Dedifferentiated amniotic fluid mesenchymal stem cell (primary cell): ENCODE measurements at regions not wholly inside any gene's neighbourhood (a gene's known extent, or its start where the extent isn't known, plus 50 kb on each side); places are given as distances from the start of the nearest gene placed in this dataset.

ENCODE experiments used
- DNase-seq: peaks from one replicate; pipeline ENCODE4 v3.0.0-alpha.2; 2016; ENCODE audit errors: extremely low spot score

DNA sequence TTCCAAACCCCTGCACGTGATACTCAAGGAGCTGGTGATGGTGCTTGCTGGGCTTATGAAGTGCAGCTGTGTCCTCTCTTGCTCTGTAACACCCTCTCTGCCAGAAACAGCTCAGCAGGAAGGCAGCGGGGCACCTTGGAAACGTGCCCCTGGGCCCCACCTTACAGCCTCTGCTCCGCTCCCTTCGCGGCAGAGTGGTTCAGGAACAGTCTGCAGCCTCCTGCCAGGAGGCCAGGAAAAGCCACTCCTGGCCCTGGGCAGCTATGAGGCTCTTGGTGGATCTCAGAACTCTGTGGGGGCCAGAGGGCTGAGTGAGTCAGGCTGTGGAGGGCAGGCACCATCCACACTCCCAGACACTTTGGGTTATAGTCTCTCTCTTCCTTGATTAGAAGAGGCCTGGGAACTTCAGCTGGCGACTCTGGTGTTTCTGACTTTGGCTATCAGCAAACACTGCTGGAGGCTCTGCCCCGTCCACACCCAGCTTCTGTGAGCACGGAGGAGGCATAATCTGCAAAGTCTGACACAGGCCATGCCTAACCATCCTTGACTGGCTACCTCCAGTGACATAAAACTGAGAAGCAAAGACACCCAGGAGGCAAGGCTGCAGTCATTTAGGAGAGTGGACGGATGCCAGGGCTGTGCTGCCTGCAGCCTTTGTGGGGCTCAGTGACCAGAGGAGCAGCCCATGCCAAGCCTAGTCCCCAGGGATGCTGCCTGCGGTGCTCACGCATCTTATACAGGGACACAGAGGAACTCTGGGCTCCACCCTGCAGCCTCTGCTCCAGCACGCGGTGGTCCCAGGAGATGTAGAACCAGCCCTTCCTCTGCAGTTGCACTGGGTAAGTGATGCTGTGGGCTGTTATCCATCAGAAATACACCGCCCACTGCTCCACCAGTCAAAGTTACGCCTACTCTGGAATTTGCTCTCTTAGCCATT is 65.3 kb downstream of the METRNL start:
- DNase-seq, result no peak

DNA sequence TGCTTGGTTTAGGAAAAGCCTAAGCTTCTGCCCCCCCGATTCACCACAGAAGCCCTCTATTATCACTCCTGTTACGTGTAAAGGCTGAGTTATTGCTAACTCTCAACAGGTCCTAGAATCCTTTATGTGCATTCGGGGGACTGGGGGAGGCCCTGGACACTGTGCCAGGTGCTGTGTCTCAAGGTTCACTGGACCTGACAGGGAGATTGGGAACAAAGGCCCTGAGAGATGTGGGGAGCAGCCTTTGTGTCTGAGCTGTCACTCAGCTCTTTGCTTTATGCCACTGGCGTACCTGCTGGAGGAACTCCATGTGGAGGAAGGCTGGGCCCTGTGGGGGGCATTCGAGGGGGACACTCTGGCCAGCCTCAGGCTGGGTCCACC is 65.9 kb downstream of the METRNL start:
- DNase-seq, result no peak

DNA sequence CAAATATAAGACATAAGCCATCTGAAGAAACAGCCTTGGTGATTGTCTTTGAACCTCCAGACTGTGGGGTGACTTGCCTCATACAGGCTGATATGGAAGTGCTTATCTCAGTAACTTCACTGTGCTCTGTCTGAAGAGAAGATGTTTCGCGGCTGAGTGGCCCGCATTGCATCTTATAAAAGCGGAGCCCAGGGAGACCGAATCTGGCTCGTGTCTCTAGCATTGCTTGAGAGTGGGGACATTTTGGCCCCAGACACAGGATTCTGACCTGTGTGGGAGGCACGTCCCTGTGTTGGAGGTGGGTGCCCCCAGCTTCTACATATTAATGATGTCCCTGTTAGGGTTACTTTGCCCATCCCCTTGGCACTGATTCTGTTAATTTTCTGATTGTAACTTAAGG is 66.4 kb downstream of the METRNL start:
- no peak for DNase-seq

DNA sequence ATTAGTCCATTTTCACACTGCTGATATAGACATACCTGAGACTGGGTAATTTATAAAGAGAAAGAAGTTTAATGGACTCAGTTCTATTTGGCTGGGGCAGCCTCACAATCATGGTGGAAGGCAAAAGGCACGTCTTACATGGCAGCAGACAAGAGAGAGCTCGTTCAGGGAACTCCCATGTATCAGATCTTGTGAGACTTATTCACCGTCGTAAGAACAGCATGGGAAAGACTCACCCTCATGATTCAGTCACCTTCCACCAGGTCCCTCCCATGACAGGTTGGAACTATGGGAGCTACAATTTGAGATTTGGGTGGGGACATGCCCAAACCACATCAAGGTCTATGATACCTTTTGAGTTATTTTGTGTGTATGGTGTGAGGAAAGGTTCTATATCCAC is 66.9 kb downstream of the METRNL start:
- no peak for DNase-seq

DNA sequence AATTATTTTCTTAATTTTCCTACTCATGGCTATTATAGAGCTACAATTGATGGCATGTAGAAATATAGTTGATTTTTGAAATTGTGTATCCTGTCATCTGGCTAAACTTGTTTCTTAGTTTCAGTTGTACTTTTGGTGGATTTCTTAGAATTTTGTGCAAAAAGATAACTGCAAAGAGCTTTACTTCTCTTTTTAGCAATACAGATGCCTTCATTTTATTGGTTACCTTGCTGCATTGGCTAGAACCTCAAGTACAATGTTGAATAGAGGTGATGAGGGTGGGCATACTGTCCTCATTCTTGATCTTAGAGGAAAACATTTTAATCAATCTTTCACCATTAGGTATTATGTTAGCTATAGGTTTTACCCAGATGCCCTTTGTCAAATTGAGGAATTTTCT is 67.9 kb downstream of the METRNL start:
- no peak for DNase-seq

DNA sequence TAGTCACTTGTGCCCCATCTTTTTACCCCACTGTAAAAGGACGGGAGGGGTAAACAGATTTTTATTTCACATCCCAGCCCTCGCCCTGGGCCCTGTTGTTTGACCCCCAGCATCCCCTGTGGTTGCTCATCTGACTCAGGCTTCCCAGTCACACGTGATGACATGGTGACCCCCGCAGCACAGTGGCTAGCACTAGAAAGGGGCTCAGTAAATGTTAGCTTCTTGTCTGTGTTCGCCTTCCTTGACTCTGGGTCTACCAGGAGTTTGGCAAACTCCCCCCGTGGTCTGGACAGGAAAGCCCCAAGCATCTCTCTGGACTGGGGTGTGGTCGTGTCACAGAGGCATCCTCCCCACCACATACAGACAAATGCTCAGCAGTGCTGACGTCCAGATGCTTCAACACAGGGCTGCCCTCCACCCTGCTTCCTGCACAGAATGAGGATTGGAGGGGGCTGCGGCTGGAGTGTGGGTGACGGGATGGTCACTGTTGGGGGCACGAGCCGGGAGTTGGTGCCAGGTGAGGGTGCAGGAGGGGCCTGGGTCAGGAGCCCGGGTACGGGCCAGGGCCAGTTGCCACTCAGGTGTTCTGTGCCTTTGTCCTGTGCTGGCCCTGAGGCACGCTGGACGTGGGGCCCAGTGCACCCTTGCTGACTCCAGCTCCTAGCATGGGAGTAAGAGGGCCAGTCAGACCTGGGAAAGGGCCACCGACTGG is 69.1 kb downstream of the METRNL start:
- no peak for DNase-seq

DNA sequence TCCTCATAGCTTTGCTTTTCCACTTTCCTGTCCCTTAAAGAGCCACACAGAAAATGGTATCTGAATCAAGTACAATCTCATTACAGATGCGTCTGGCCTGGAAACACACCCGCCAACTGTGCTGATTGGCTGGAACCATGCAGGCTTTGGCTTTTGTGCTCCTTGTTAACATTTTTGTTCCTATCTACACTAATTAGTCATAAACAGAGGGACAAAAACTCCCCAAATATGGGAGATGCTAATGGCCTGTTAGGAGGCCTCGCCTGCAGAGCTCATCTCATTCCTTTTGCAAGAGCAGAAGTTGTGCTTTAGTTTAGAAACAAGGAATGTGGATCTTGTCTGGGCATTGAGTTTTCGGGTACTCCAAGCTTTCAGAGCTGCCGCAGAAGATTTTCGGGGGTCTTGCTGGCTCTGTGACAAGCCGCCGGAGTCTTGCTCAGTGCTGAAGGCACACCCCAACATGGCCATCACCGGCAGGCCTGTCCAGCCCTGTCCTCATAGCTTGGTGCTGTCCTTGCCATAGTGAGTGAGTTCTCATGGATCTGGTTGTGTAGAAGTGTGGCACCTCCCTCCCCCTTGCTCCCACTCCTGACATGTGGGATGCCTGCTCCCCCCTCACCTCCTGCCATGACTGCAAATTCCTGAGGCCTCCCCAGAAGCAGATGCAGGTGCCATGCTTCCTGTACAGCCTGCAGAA is 69.8 kb downstream of the METRNL start:
- DNase-seq, result no peak

DNA sequence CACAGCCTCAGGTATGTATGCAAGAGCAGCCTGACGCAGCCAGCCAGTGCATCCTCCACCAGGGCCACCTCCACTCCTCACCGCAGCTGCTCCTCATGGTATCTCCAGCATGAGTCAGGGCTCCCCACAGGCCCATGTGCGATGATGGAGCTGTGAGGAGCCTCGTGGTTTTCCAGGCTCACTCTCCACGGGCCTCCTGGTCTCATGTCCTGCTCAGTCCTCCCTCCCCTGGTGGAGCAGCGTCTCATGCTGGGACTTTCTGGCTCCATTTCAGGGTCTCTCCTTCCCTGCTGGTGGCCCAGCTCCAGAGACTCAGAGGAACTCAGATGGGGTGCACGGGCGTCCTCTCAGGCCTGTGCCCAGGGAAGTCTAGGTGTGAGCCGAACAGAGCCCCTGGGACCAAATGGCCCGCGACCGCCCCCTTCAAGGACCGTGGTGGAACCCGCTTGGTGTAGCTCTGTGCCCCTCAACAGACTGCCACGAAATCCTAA is 70.4 kb downstream of the METRNL start:
- no peak for DNase-seq

DNA sequence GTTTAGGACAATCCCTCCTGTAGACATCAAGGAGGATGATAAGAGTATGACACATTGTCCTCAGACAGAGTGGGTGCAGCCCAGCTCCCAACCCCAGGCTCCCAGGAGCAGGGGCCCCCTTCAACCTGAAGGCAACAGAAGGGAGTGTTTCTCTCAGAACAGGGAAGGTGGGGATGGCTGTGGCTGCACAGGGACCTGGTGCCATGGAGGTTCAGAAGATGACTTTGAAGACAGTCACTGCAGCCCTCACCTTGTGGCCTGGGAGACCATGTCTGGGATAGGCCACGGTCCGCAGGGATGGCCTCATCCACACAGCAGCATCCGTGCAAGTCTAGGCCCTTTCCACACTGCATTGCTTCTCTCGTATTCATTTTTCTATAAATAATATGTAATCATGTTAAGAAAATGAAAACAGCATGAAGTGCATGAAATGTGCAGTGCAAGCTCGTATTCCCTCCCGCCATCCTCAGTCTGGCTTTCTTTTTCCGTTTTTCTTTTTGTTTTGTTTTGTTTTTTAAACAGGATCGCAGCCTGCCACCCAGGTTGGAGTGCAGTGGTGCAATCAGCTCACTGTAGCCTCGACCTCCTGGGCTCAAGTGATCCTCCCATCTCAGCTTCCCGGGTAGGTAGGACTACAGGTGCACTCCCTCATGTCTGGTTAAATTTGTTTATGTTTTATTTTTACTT is 71.1 kb downstream of the METRNL start:
- no peak for DNase-seq

DNA sequence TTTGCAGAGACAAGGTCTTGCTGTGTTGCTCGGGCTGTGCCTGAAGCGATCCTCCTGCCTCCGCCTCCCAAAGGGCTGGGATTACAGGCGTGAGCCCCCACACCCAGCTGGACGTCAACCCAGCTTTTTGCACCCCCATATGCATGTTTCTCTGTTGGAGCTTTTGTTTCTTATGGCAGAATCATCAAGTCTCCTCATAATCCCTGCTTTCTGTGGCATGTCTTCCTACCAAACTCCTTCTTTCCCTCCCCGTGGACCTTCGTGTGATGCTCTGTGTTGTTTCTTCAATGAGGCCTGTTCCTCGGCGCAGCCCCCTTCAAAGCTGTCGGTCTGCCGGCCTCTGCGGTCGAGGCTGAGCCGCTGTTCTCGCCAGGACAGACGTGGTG is 71.6 kb downstream of the METRNL start:
- no peak for DNase-seq

DNA sequence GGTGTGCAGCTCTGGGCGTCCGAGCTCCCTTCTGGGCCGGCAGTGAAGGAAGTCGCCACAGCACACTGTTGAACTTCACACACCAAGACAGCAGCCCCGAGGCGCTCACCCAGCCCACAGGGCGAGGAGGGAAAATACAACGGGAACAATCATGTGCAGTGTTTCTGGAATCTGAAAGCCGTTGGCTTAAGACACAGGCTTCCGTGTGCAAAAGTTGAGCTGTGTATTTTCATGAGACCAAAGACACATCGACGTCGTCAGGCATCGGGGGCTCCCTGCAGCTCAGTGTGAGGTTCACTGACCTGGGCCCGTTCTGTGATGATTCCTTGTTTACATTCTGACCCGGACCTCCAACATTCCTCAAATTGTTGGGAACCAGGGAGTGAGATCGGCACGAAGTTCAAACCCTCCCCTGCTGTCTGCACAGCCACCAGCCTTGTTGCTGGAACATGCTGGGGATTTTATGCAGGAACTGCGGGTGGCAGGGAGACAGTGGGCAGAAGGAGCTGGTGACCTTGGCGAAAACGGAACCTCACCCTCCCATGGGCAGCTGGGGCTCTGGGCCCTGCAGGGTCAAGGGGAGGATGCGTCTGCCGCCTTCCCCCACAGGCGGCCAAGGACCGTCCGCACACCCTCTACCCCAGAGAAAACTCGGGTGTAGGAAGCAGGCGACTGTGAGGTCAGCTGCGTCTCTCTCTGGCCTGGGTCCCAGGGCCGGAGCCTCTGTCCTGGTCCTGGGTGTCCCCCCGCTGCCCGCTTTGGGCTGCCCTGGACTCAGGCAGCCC is 72.2 kb downstream of the METRNL start:
- DNase-seq, result no peak

DNA sequence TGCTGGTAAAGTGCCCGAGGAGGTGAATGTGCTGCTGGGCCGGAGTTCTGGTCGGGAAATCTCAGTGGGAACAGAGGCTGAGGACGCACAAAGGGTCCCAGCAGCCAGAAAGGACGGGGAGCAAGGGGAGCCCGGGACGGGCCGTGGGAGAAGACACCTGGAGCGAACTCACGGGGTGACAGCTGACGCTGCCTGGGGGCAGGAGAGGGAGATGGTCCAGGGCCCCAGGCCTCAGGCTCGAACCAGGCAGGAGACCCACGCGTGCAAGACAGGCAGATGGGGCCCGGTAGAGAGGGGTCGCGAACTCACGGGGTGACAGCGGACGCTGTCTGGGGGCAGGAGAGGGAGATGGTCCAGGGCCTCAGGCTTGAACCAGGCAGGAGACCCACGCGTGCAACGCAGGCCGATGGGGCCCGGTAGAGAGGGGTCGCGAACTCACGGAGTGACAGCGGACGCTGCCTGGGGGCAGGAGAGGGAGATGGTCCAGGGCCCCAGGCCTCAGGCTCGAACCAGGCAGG is 72.9 kb downstream of the METRNL start:
- DNase-seq, result no peak

DNA sequence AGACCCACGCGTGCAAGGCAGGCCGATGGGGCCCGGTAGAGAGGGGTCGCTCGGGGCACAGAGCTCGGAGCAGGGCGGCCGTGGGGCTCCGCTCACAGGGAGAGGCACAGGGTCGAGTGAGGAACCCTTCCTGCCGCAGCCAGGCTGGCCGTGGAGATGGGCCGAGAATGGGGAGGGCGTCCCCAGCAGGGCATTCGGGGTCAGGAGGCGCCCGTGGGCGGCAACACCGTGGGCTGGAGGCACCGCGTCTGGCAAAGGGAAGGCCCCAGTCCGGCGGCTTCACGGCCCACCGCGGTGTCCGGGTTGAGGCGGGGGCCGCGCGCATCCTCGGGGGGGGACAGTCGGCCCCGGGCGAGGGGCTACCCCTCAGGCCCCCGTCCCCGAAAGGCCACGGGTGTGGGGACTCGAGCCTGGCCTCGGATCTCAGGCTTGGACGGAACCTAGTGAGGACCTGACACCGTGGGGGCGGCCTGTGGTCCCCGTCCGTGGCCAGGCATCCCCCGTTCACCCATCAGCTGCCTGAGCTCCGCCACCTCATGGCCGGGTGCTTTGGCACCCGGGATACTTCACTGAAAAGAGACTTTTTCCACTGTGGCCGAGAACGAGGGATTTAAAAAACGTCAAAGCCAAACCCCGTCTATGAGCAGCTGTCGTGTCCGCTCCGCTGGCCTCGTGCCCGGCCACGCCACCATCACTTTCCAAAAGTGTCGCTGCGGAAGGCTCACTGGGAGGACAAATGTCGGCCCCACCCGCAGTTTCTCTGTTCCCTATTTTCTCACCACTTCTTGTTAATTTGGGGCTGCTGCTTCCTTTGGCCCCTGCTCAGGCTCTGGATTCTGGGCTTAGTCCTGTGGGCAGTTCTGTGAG is 73.6 kb downstream of the METRNL start:
- DNase-seq, result no peak

DNA sequence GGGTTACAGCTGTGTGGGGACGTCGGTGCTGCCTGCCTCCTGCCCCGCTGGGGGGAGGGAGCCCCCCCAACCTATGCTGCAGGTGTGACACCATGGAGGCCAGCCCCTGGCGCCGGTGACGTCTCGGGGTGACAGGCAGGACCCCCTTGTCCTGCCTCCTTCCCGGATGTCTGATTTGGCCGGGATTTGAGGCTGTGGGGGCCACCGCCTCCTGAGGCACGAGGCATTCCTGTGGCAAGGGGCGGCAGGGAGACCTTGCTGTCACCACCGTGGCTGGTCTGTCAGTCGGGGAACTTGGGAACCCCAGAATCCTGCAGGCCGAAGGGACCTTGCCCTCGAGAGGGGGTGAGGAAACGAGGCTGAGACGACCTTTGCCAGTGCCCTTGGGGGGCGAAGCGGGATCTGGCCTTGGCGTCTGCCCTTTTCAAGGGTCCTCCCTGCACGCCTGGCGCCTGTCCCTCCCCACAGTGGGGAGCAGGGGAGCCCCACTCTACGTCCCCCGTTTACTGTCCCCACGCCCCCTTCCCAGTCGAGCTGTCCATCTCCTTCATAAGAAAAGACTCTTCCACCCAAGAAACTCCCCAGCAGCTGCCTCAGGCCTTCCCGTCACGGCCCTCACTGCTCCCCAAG is 74.4 kb downstream of the METRNL start:
- no peak for DNase-seq

DNA sequence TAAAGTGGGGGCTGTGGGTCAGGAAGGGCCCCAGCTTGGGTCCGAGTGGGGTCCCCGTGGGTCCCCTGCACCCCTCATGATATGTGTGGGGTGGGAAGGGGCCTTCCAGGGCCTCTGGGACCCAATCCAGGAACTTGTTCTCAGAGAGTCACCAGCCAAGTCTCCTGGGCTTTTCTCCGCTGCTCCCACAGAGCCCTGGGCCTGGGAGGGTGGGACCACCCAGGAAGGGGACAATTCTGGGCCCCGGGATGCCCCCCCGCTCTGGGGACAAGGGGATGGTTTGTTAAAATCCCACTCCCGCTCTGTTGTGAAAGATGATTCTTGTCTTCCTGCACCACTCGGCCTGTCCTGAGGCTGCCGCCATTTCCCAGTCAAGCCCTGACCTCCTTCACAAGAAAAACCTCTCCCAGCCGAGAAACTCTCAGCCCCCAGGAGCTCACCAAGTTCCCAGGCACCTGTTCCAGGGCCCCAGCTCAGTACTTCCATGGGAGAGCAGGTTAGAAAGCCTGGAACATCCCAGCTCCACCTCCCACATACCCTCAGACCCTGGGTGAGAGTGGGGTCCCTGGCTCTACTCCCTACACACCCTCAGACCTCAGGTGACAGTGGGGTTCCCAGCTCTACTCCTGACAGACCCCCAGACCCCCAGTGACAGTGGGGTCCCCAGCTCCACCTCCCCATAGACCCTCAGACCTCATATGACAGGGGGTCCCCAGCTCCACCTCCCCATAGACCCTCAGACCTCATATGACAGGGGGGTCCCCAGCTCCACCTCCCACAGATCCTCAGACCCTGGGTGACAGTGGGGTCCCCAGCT is 75.1 kb downstream of the METRNL start:
- DNase-seq, result no peak

DNA sequence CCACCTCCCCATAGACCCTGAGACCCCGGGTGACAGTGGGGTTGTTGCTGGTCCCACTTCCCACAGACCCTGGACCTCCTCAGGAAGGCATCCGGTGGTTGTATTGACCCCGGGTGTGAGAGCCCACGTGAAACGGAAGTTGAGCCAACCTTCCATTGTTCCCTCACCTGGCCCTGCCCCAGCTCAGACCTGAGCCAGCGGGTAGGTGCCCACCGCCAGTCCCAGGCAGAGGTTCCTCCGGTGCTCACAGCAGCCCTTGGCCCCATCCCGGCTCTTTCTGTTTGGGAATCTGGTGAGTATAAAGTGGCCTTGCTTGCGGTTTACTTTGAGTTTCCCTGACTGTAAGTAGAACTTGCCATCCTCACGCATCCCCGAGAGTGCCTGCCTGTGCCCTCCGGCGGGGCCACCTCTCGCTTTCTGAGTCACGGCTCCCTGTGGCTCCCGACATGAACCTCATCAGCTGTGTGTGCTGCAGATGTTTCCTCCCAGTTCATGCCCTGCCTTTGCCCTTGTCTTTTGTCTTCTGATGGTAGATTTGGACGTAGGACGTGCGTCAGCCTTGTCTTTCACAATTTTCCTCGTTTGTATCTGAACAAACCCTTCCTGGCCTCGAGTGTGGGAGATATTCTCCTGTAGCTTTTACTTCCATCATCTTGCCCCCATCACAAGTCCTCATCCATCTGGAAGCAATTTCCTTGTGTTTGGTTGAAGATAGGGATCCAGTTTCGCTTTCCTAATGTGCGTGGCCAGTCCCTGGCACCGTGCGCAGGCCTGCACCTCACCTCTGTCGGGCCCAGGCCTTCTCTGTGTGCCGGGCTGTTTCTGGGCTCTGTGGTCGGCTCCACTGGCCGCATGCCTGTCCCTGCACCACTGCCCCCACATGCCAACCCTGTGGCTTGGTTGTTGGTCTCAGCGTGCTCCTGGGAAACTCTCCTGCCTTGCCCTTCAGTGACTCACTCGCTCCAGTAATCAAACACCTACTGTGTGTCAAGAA is 76.0 kb downstream of the METRNL start:
- DNase-seq, result peak; percentile 93

DNA sequence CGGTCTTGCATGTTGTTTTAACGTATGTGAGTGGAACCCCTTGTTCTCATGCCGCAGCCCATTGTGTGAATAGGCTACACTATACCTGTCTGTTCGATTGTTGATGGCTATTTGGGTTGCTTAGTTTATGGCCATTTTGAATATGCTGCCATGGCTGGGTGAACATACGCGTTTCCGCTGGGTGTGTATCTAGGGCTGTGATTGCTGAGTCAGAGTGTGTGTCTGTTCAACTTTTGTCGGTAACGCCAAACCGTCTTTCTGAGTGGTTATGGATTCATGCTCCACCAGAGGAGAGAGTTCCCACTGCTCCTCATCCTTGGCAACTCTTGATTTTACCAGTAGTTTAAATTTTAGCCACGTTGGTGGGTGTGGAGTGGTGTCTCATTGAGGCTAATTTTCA is 77.0 kb downstream of the METRNL start:
- DNase-seq, result no peak
